Adipocyte (in vitro differentiated cells): ENCODE measurements at regions not wholly inside any gene's neighbourhood (a gene's known extent, or its start where the extent isn't known, plus 50 kb on each side); places are given as distances from the start of the nearest gene placed in this dataset.

ENCODE experiments used
- DNase-seq: peaks from one replicate; pipeline ENCODE4 v3.0.0-alpha.2; 2015; ENCODE audit warnings: low read depth
- H3K27me3 ChIP-seq: replicated peaks from 2 replicates; pipeline ENCODE4 v1.7.0; 2013; ENCODE audit warnings: mild to moderate bottlenecking, low read length, moderate library complexity; ENCODE audit not compliant: control insufficient read depth, insufficient read depth
- H3K36me3 ChIP-seq: 2 replicates; pipeline ENCODE4 v1.7.0; 2013; ENCODE audit warnings: low read length, mild to moderate bottlenecking, moderate library complexity; ENCODE audit not compliant: control insufficient read depth, insufficient read depth, severe bottlenecking
- H3K4me1 ChIP-seq: 2 replicates; pipeline ENCODE4 v1.7.0; 2013; ENCODE audit warnings: mild to moderate bottlenecking, low read length, moderate library complexity; ENCODE audit not compliant: control insufficient read depth, insufficient read depth
- H3K4me3 ChIP-seq: 2 replicates; pipeline ENCODE4 v1.7.0; 2013; ENCODE audit warnings: mild to moderate bottlenecking, low read length, moderate library complexity
- H3K9ac ChIP-seq: 2 replicates; pipeline ENCODE4 v1.7.0; 2013; ENCODE audit warnings: mild to moderate bottlenecking, low read length, moderate library complexity
- H3K9me3 ChIP-seq: 2 replicates; pipeline ENCODE4 v1.7.0; 2013; ENCODE audit warnings: mild to moderate bottlenecking, low read length, moderate library complexity; ENCODE audit not compliant: control insufficient read depth

- no peak for DNase-seq
- Histone ChIP-seq H3K4me1 (no peaks in the 10 kb centered on the region), H3K9me3 (no peaks in the 10 kb centered on the region), H3K9ac (no peak overlapping the region), H3K4me3 (no peak overlapping the region), H3K27me3 (peaks cover 17% of the 10 kb centered on the region), H3K36me3 (no peaks in the 10 kb centered on the region)
These were observed 172.8 kb upstream of the B3GAT1 start for GRCh38 chr11:134584706-134585445.

GRCh38 chr11:134584001-134584561, 172.0 kb upstream of the B3GAT1 start:
- DNase-seq = no peak
- Histone ChIP-seq H3K4me1 (no peaks in the 10 kb centered on the region), H3K36me3 (no peaks in the 10 kb centered on the region), H3K9me3 (no peaks in the 10 kb centered on the region), H3K9ac (no peak overlapping the region), H3K27me3 (peaks cover 20% of the 10 kb centered on the region), H3K4me3 (no peak overlapping the region)

- Histone ChIP-seq H3K9ac (no peak overlapping the region), H3K9me3 (no peaks in the 10 kb centered on the region), H3K36me3 (no peaks in the 10 kb centered on the region), H3K27me3 (peaks cover 20% of the 10 kb centered on the region), H3K4me3 (no peak overlapping the region), H3K4me1 (no peaks in the 10 kb centered on the region)
- no peak for DNase-seq
These were observed 171.5 kb upstream of the B3GAT1 start for GRCh38 chr11:134583397-134583990.

GRCh38 chr11:134582770-134583095, 170.7 kb upstream of the B3GAT1 start:
- H3K27me3 ChIP-seq = peaks cover 20% of the 10 kb centered on the region
- no peaks in the 10 kb centered on the region for H3K36me3 ChIP-seq
- DNase-seq = no peak
- H3K9me3 ChIP-seq = no peaks in the 10 kb centered on the region
- no peaks in the 10 kb centered on the region for H3K4me1 ChIP-seq
- H3K4me3 ChIP-seq = no peak overlapping the region
- no peak overlapping the region for H3K9ac ChIP-seq

- Histone ChIP-seq H3K4me1 (no peaks in the 10 kb centered on the region), H3K4me3 (no peak overlapping the region)
- no peak for DNase-seq
These were observed 170.1 kb upstream of the B3GAT1 start for GRCh38 chr11:134581966-134582769.

GRCh38 chr11:134581121-134581626, 169.1 kb upstream of the B3GAT1 start:
- Histone ChIP-seq H3K9ac (no peak overlapping the region), H3K4me3 (no peak overlapping the region), H3K4me1 (no peaks in the 10 kb centered on the region), H3K9me3 (no peaks in the 10 kb centered on the region), H3K36me3 (no peaks in the 10 kb centered on the region), H3K27me3 (peaks cover 10% of the 10 kb centered on the region)
- no peak for DNase-seq

More at GRCh38 chr11:134581966-134582769, 170.1 kb upstream of the B3GAT1 start:
- Histone ChIP-seq H3K9me3 (no peaks in the 10 kb centered on the region), H3K36me3 (no peaks in the 10 kb centered on the region), H3K27me3 (peaks cover 16% of the 10 kb centered on the region), H3K9ac (no peak overlapping the region)

- no peaks in the 10 kb centered on the region for H3K36me3 ChIP-seq
- peaks cover 10% of the 10 kb centered on the region for H3K27me3 ChIP-seq
- no peak overlapping the region for H3K9ac ChIP-seq
- DNase-seq = no peak
- no peaks in the 10 kb centered on the region for H3K4me1 ChIP-seq
- H3K4me3 ChIP-seq = no peak overlapping the region
- no peaks in the 10 kb centered on the region for H3K9me3 ChIP-seq
These were observed 168.6 kb upstream of the B3GAT1 start for GRCh38 chr11:134580610-134580975.

GRCh38 chr11:134579724-134580609, 167.9 kb upstream of the B3GAT1 start:
- Histone ChIP-seq H3K27me3 (peaks cover 11% of the 10 kb centered on the region), H3K4me3 (no peak overlapping the region), H3K36me3 (no peaks in the 10 kb centered on the region), H3K9ac (no peak overlapping the region), H3K4me1 (no peaks in the 10 kb centered on the region), H3K9me3 (no peaks in the 10 kb centered on the region)
- no peak for DNase-seq

- Histone ChIP-seq H3K9ac (no peak overlapping the region), H3K27me3 (peaks cover 15% of the 10 kb centered on the region), H3K4me3 (no peak overlapping the region), H3K4me1 (no peaks in the 10 kb centered on the region), H3K36me3 (no peaks in the 10 kb centered on the region), H3K9me3 (no peaks in the 10 kb centered on the region)
- DNase-seq = no peak
These were observed 167.0 kb upstream of the B3GAT1 start for GRCh38 chr11:134578807-134579723.
